OCI-LY7 (cell line): ENCODE measurements at regions not wholly inside any gene's neighbourhood (a gene's known extent, or its start where the extent isn't known, plus 50 kb on each side); places are given as distances from the start of the nearest gene placed in this dataset.

Experiments
- BruUV-seq: library from RNA; stranded (reverse); fragments of 400-500 nt; replicated peaks from 2 replicates; lab custom pipeline; 2021; lab: Mats Ljungman, UMichigan
- CTCF ChIA-PET: fragments of 300-600 bp; sonication (Branson Sonifier 250); formaldehyde crosslinking; loops from one replicate; lab custom pipeline; 2022; ENCODE audit warnings: antibody characterized with exemption; ENCODE audit not compliant: unreplicated experiment; lab: Charles Lee
- POLR2A ChIA-PET: fragments of 300-600 bp; sonication (Branson Sonifier 250); formaldehyde crosslinking; loops from one replicate; lab custom pipeline; 2022; ENCODE audit warnings: antibody characterized with exemption; lab: Charles Lee
- DNase-seq: peaks from one replicate; pipeline ENCODE4 v3.0.0-alpha.2; 2015; ENCODE audit warnings: low spot score
- H2AFZ ChIP-seq: fragments of 200-600 bp; sonication (generic), shearing (Covaris generic); 2 replicates; pipeline ENCODE4 v1.6.1; 2014; ENCODE audit warnings: mild to moderate bottlenecking, antibody characterized with exemption, low read length, moderate library complexity
- H3K27ac ChIP-seq: fragments of 200-600 bp; sonication (generic); 2 replicates; pipeline ENCODE4 v1.5.1; 2014; ENCODE audit warnings: mixed run types, low read depth, mild to moderate bottlenecking, moderate library complexity, low read length, inconsistent platforms; ENCODE audit not compliant: poor library complexity, severe bottlenecking
- H3K36me3 ChIP-seq: fragments of 200-600 bp; sonication (generic); 2 replicates; pipeline ENCODE4 v1.6.1; 2014; ENCODE audit warnings: mild to moderate bottlenecking, antibody characterized with exemption, low read length, moderate library complexity, mixed read lengths; ENCODE audit not compliant: insufficient read depth
- H3K4me1 ChIP-seq: fragments of 200-600 bp; sonication (generic); 2 replicates; pipeline ENCODE4 v1.5.1; 2014; ENCODE audit warnings: mild to moderate bottlenecking, low read length; ENCODE audit not compliant: insufficient read depth, poor library complexity, severe bottlenecking
- H3K4me2 ChIP-seq: fragments of 200-600 bp; sonication (generic); 2 replicates; pipeline ENCODE4 v1.6.1; 2014; ENCODE audit warnings: mild to moderate bottlenecking, low read length
- H3K4me3 ChIP-seq: fragments of 200-600 bp; sonication (generic); 2 replicates; pipeline ENCODE4 v1.5.1; 2014; ENCODE audit warnings: mild to moderate bottlenecking, low read depth, low read length; ENCODE audit not compliant: poor library complexity, severe bottlenecking
- H3K79me2 ChIP-seq: fragments of 200-600 bp; sonication (generic); 2 replicates; pipeline ENCODE4 v1.6.1; 2016; ENCODE audit warnings: low read depth, mild to moderate bottlenecking, low read length, moderate library complexity, mixed read lengths; ENCODE audit not compliant: insufficient read depth
- H3K9me2 ChIP-seq: fragments of 200-600 bp; sonication (generic); 2 replicates; pipeline ENCODE4 v1.6.1; 2016; ENCODE audit warnings: mild to moderate bottlenecking, low read length, mixed read lengths; ENCODE audit not compliant: insufficient read depth
- H3K9me3 ChIP-seq: fragments of 200-600 bp; sonication (generic); 2 replicates; pipeline ENCODE4 v1.6.1; 2014; ENCODE audit warnings: mild to moderate bottlenecking, mixed run types, low read length, mixed read lengths
- H4K20me1 ChIP-seq: fragments of 200-600 bp; sonication (generic); 2 replicates; pipeline ENCODE4 v1.6.1; 2014; ENCODE audit warnings: mild to moderate bottlenecking, antibody characterized with exemption, low read length, moderate library complexity, mixed read lengths; ENCODE audit not compliant: insufficient read depth
- CTCF ChIP-seq: fragments of 200-600 bp; sonication (generic); conservative IDR thresholded peaks from 2 replicates; pipeline ENCODE4 v1.5.1; 2014; ENCODE audit warnings: mild to moderate bottlenecking, antibody characterized with exemption, low read length, moderate library complexity, mixed read lengths
- EZH2phosphoT487 ChIP-seq: fragments of 200-600 bp; sonication (generic); IDR thresholded peaks from 2 replicates; pipeline ENCODE4 v1.6.1; 2018; ENCODE audit warnings: low read depth, borderline replicate concordance, mild to moderate bottlenecking, mixed run types, antibody characterized with exemption, low read length, moderate library complexity, mixed read lengths
- intact Hi-C: fragments of 100-400 bp; cut with micrococcal nuclease; formaldehyde crosslinking; loops from one replicate; pipeline ENCODE4 v1.10.0; 2022; ENCODE audit not compliant: unreplicated experiment

GRCh38 chr12:74043343-74043742 lies 494.3 kb upstream of the ATXN7L3B start:
- Histone ChIP-seq H2AFZ (no peak overlapping the region), H3K4me1 (no peaks in the 10 kb centered on the region), H3K36me3 (no peaks in the 10 kb centered on the region), H3K9me3 (no peaks in the 10 kb centered on the region), H3K4me2 (no peak overlapping the region), H3K79me2 (no peaks in the 10 kb centered on the region), H3K27ac (no peak overlapping the region), H4K20me1 (no peaks in the 10 kb centered on the region), H3K9me2 (no peaks in the 10 kb centered on the region), H3K4me3 (no peak overlapping the region)
- POLR2A ChIA-PET = no interaction called here
- CTCF ChIA-PET = no interaction called here
- TF ChIP-seq EZH2phosphoT487 = no peak
- no peak for TF ChIP-seq CTCF
- no peak for DNase-seq
- BruUV-seq = no TSS peak
- intact Hi-C loops = no loop called here

- Histone ChIP-seq H2AFZ (no peak overlapping the region), H3K4me2 (no peak overlapping the region), H3K27ac (no peak overlapping the region), H3K79me2 (no peaks in the 10 kb centered on the region), H3K4me3 (no peak overlapping the region), H3K9me3 (no peaks in the 10 kb centered on the region), H3K4me1 (no peaks in the 10 kb centered on the region), H3K9me2 (no peaks in the 10 kb centered on the region), H4K20me1 (no peaks in the 10 kb centered on the region), H3K36me3 (no peaks in the 10 kb centered on the region)
- no peak for TF ChIP-seq EZH2phosphoT487
- no peak for TF ChIP-seq CTCF
- ChIA-PET CTCF (no interaction called here), POLR2A (no interaction called here)
- no TSS peak for BruUV-seq
- intact Hi-C loops = no loop called here
- no peak for DNase-seq
Observed at GRCh38 chr12:74049348-74049747, 488.3 kb upstream of the ATXN7L3B start.

- H3K27ac ChIP-seq = no peak overlapping the region
- no peak for DNase-seq
- ChIA-PET CTCF (no interaction called here), POLR2A (interaction anchor here (0.6 kb wide), 1 partner anchor 57 kb away, joined by 5 read pairs; no protein-coding TSS in a partner anchor)
- no TSS peak for BruUV-seq
- H3K4me3 ChIP-seq = no peak overlapping the region
- no peaks in the 10 kb centered on the region for H3K36me3 ChIP-seq
- no peaks in the 10 kb centered on the region for H4K20me1 ChIP-seq
- TF ChIP-seq EZH2phosphoT487 (no peak), CTCF (no peak)
- intact Hi-C loops = no loop called here
- H2AFZ ChIP-seq = no peak overlapping the region
- H3K9me3 ChIP-seq = no peaks in the 10 kb centered on the region
- H3K4me2 ChIP-seq = no peak overlapping the region
- no peaks in the 10 kb centered on the region for H3K79me2 ChIP-seq
- H3K9me2 ChIP-seq = no peaks in the 10 kb centered on the region
- H3K4me1 ChIP-seq = no peaks in the 10 kb centered on the region
Observed at GRCh38 chr12:74051848-74052247, 485.8 kb upstream of the ATXN7L3B start.
